HS-27A (cell line): ENCODE measurements at regions not wholly inside any gene's neighbourhood (a gene's known extent, or its start where the extent isn't known, plus 50 kb on each side); places are given as distances from the start of the nearest gene placed in this dataset.
"Not testable (repeated sequence)": the region's sequence is repeated elsewhere in the genome, so short reads cannot be mapped to it uniquely, and the experiment has no call there.

Source experiments
- DNase-seq: peaks from one replicate; pipeline ENCODE4 v3.0.0-alpha.2; 2012; ENCODE audit warnings: low read depth, missing footprints

GRCh38 chr2:175684466-175684865 lies 317.6 kb downstream of the LNPK start:
- DNase-seq = no peak

- no peak for DNase-seq
Observed at GRCh38 chr2:175679728-175680127, 322.3 kb downstream of the LNPK start.

DNA sequence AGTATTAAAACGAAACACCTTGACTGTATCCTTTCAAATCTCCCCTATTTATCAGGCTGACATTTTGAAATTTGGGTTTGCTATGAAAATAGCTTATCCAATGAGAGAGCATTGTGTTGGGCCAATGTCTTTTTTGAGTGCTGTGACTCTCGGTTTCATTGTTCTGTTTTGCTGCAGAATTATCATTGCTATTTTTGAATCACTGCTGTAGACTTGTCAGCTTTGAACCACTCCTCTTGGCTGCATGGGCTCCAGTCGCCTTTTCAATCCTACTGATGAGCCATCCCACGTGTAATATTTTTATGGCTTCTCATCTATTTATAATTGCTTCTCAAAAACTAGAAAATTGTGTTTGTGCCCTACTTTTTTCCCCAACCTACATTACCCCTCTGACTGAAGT lies 322.8 kb downstream of the LNPK start:
- no peak for DNase-seq

DNA sequence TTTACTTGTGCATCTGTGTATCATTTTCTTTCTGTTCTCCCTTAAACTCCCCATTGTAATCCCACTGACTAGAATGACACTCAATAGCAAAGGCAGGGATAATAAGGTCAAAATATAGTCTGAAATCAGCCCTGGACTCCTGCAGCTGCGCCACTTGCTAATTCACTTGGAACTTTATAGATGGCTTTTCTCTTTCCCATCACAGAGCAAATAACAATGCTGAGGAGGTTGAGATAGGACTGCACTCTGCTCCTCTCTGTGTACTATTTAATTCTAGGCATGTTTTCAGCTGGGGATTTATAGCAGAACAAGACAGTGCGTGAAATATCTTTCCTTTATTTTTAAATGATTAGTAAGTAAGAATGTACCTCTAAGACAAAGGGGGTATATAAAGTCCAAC lies 324.2 kb downstream of the LNPK start:
- DNase-seq = no peak

GRCh38 chr2:175676813-175677212 lies 325.3 kb downstream of the LNPK start:
- DNase-seq = no peak

DNA sequence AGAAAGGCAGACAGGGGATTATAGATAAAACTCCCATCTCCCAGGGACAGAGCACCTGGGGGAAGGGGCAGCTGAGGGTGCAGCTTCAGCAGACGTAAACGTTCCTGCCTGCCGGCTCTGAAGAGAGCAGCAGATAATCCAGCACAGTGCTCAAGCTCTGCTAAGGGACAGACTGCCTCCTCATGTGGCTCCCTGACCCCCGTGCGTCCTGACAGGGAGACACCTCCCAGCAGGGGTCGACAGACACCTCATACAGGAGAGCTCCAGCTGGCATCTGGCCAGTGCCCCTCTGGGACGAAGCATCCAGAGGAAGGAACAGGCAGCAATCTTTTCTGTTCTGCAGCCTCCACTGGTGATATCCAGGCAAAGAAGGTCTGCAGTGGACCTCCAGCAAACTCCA lies 333.3 kb downstream of the LNPK start:
- not testable (repeated sequence) for DNase-seq

DNA sequence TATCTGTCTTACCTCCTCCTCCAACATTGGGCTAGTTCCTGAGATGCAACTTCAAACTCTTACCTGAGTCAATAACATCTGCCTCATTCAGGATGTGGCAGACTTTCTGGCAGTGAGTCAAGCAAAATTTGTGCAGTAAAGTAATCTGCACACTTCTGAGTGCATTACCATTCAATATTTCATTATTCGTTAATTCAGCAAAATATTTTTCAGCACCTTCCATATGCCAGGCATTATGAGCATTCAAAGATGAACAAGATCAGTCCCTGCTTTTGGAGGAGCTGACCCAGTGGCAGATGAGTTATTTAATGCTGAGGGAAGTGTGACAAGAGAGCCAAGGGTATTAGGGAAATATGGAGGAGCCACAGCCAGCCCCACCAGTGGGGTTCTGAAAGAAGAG lies 339.7 kb downstream of the LNPK start:
- DNase-seq = no peak

GRCh38 chr2:175648577-175649063 lies 353.4 kb downstream of the LNPK start:
- DNase-seq = no peak

- DNase-seq = no peak
Observed at GRCh38 chr2:175647058-175647457, 355.0 kb downstream of the LNPK start.

DNA sequence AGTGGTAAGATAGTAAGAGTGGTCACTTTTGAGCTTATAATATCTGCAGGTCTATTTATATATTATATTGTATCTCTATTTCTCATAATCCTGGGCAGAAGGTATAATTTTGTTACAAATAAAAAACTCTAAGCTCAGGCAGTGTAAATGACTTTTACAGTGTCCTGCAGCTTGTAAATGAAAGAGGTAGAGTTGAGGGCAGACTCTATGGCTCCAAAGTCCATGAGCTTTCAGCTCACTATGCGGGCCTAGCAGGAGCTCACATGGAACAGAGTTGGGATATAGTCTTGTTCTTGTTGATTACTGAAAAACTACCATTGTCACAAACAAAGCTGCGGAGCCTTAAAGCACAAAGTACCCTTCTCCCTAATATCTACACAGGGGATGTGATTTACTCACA lies 361.4 kb downstream of the LNPK start:
- no peak for DNase-seq

DNA sequence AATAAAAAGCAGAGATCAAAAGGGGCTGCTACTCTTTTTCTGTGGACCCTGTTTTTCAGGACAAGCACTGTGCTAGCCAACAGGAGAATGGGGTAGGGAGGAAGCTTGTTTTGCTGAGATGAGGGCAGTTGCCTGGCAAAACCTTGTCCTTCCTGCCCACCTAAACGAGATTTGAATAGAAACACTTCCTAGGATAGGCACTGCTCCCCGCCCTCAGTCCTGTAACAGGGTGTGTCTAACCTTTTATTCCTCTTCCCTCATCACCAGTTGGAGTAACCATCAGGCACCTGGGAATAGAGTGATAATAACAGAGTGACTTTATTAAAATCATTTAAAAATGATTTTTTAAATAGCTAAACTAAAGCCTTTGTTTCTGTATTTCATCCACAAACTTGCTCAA lies 368.8 kb downstream of the LNPK start:
- DNase-seq = no peak

- DNase-seq = no peak
Observed at GRCh38 chr2:175631245-175631623, 370.8 kb downstream of the LNPK start.

DNA sequence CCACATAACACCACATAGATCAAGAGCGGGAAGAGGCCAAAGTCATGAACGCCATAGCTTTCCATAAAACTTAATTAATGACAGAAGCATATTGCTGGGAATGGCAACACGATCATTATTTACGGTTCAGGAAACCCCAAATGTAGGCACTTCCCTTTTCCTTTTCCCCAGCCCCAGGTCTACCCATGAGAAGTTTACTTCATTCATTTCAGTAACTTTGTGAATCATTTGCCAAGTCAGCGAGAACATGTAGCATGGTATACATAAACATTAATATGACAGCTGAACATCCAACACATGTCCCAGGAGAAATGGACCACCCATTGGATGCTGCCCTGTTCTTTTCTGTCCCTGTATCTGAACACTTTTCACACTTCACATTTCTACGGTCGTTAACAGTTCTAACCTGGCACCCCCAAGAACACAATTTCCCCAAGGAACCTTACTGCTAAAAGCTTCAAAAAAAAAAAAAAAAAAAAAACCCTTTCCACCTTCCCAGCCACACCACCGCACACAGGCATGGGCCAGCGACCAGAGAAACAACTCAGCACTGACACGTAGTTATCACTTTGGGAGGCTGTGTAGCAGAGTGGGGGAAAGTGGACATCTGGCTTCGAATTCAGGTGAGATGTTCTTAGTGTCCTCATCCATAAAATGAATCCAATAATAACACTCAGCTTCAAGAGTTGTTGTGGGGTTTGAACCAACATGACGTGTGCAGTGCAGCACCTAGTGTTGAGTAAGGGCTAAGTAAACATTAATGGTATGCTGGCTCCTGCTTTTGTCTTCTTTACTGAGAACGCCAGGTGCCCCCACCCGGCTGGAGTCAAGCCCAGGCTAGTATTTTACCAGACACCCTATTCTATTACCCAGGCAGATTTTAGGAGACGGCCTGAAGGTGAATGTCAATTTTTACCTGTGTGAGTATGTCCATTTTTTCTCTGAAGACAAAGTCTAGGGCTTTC lies 371.5 kb downstream of the LNPK start:
- DNase-seq = no peak

GRCh38 chr2:175628243-175628642 lies 373.8 kb downstream of the LNPK start:
- no peak for DNase-seq

DNA sequence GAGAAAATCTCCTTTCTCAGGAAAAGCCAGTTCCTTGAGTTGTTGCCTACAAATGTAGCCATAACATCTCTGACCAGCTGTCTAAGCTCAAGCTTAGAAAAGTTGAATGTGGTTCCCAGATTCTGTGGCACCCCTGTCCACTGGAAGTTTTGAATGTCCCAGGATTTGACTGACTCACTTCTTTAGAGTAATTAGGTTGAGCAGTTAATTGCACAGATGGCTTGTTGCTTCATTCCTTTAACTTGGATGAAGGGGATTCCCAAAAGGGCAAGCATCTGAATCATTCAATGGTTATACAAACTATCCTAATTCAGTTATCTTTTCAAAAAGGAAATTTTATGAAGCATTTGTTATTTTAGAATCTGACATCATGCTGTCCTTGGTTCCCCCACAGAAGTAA lies 374.7 kb downstream of the LNPK start:
- no peak for DNase-seq

DNA sequence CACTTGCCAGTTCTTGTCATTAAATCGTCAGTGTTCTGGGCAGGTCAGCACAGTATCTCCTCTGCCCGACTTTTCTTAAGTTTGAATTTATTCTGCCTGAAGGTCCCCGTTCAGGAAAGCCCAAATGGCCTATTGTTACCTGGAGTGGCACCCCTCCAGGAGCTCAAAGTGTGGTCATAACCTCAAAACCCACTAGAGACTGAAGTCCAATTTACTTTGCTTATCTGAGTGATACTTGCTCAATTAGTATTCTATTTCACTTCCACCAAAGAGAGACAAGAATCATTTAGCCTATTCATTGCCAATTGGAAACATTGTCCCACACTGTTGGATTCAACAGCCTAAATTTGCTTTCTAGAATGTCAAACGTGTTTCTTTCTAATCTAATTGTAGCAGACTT lies 375.3 kb downstream of the LNPK start:
- no peak for DNase-seq

DNA sequence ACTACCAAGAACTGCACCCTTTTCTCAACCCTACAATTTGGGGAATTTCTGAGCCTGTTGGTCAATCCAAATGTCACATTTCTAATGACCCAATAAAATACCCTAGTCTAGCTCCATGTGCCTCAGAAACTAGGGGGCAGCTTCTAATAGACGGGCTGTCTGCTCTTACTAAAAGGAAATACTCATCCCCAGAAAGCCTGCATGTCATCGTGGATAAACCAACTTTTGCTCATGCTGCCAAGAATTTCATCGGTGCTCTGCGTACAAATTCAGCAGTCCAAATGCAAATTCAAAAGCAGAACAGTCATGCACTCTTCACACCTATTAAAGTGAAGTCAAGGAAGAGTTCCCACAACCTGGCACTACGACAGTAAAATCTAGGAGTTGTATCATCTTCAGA lies 377.3 kb downstream of the LNPK start:
- no peak for DNase-seq

GRCh38 chr2:175624211-175624761 lies 377.8 kb downstream of the LNPK start:
- no peak for DNase-seq

DNA sequence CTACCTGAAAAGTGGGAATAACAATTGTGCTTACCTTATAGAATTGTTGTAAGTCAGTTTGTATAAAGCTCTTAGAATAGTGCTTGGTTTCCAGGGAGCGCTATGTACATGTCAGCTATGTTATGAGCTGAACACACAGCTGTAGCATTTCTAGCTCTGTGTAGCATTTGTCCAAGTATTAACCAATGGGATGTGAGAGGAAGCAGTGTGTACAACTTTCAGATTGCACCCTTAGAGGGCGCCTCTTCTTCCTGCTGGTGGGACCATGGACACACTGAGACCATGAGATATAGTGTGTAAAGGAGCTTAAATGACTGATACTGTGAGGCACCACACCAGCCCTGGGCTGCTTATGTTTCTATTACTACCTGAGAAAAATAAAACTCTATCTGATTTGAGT lies 380.2 kb downstream of the LNPK start:
- DNase-seq = no peak

DNA sequence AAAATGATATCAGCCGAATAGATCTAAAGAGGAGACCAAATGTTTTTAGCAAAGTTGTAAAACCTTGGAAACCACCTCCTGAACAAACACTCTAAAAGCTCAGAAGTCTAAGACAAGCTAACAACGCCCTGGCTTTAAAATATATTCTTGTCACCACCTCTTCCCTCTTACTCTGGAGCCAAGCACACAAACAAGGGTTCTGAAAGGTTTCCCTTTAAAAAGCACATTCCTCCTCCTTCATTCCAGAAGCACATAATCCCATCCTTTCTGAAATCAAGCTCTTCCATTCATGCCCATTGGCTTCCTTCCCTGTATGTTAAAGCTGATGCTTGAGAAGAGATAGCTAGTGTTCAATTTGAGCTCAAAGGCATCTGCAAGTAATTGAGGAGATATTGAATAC lies 382.0 kb downstream of the LNPK start:
- DNase-seq = no peak

GRCh38 chr2:175619179-175620045 lies 382.7 kb downstream of the LNPK start:
- no peak for DNase-seq

DNA sequence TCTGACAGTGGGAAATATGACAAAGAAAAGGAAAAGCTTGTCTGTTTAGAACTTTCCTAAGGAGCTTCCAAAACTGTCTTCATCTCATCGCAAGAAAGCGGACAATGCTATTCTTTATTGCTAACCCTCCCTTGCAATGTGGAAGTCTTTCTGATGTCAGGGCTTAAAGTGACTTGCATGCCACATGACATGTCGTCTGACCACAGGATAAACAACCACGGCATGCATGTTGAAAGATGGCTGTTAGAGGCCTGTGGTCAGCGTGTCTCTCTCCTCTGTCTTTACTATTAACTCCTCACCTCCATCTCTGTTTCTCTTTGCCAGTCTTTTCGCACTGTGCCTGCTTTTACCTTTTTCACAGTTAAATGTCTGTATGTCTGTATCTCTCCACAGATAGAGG lies 389.8 kb downstream of the LNPK start:
- DNase-seq = no peak
